GM12878 (cell line): ENCODE measurements at regions not wholly inside any gene's neighbourhood (a gene's known extent, or its start where the extent isn't known, plus 50 kb on each side); places are given as distances from the start of the nearest gene placed in this dataset.

Source experiments
- CTCF ChIP-seq, 3 experiments: IDR thresholded peaks in 2 of 3; conservative IDR thresholded peaks in 1 of 3; 2 replicates each; pipeline ENCODE4 v1.5.1; 2011; ENCODE audit warnings: low read depth in 3 of 3, low read length in 3 of 3, mild to moderate bottlenecking in 3 of 3, control low read depth in 2 of 3, moderate library complexity in 2 of 3, inconsistent platforms in 1 of 3, mixed read lengths in 1 of 3; ENCODE audit not compliant: control insufficient read depth in 2 of 3, insufficient read depth in 1 of 3; ENCODE audit errors: extremely low read depth in 1 of 3
- ESRRA ChIP-seq: IDR thresholded peaks from 2 replicates; pipeline ENCODE4 v1.6.1; 2012; ENCODE audit warnings: mild to moderate bottlenecking, low read length, improper control_type of control experiment
- NFXL1 ChIP-seq: fragments of 450-650 bp; IDR thresholded peaks from 2 replicates; pipeline ENCODE4 v1.6.1; 2017; ENCODE audit warnings: antibody characterized with exemption, mild to moderate bottlenecking, borderline replicate concordance
- POLR2A ChIP-seq: IDR thresholded peaks from 2 replicates; pipeline ENCODE4 v1.6.1; 2011; ENCODE audit warnings: low read depth, mild to moderate bottlenecking, low read length
- SUPT20H ChIP-seq: IDR thresholded peaks from 2 replicates; pipeline ENCODE4 v1.6.1; 2011; ENCODE audit warnings: low read depth, mild to moderate bottlenecking, low read length, moderate library complexity, borderline replicate concordance; ENCODE audit not compliant: control insufficient read depth

- TF ChIP-seq SUPT20H (no peak), ESRRA (no peak), CTCF (IDR thresholded peaks at IDR 0.05 in 2 of 3, conservative IDR thresholded peaks at IDR 0.05 in 1 of 3; ENCODE audit: control insufficient read depth in 2 of 3, extremely low read depth in 1 of 3, insufficient read depth in 1 of 3, low read depth in 3 of 3, low read length in 3 of 3) (no peak), NFXL1 (no peak), POLR2A (no peak)
Measured at GRCh38 chr9:91150273-91150997, 211.3 kb downstream of the AUH start.
